H1 (cell line): ENCODE measurements at regions not wholly inside any gene's neighbourhood (a gene's known extent, or its start where the extent isn't known, plus 50 kb on each side); places are given as distances from the start of the nearest gene placed in this dataset.

Experiments
- CTCF ChIA-PET: fragments of 300-600 bp; sonication (Branson Sonifier 250); formaldehyde crosslinking; loops from one replicate; lab custom pipeline; 2021; ENCODE audit not compliant: partially characterized antibody; lab: Charles Lee
- POLR2A ChIA-PET: fragments of 300-600 bp; sonication (Branson Sonifier 250); formaldehyde crosslinking; loops from one replicate; lab custom pipeline; 2021; ENCODE audit warnings: inconsistent platforms; ENCODE audit not compliant: partially characterized antibody; lab: Charles Lee
- DNase-seq, 2 experiments: peaks; one replicate each; pipeline versions ENCODE4 v3.0.0 to v3.0.0-alpha.2; 2010 to 2022; ENCODE audit warnings: low spot score in 2 of 2, low read depth in 1 of 2, mixed read lengths in 1 of 2
- FAIRE-seq: peaks from 2 replicates; lab custom pipeline; 2011; peaks lifted over from hg19 to GRCh38; lab: Jason Lieb, UNC
- H2AFZ ChIP-seq: 2 replicates; pipeline ENCODE4 v1.8.1; 2012; ENCODE audit warnings: low read length, inconsistent platforms
- H2AK5ac ChIP-seq: 2 replicates; pipeline ENCODE4 v1.6.1; 2013; ENCODE audit warnings: low read depth, low read length
- H2BK120ac ChIP-seq: replicated peaks from 2 replicates; pipeline ENCODE3; 2013; ENCODE audit warnings: low read depth, low read length, inconsistent platforms
- H2BK12ac ChIP-seq: 2 replicates; pipeline ENCODE4 v1.6.1; 2013; ENCODE audit warnings: low read depth, low read length
- H2BK15ac ChIP-seq: 2 replicates; pipeline ENCODE4 v1.6.1; 2013; ENCODE audit warnings: low read length
- H2BK20ac ChIP-seq: 2 replicates; pipeline ENCODE4 v1.6.1; 2013; ENCODE audit warnings: low read length
- H2BK5ac ChIP-seq: 2 replicates; pipeline ENCODE4 v1.6.1; 2013; ENCODE audit warnings: low read depth, low read length
- H3K14ac ChIP-seq: 2 replicates; pipeline ENCODE4 v1.6.1; 2013; ENCODE audit warnings: inconsistent platforms; ENCODE audit not compliant: insufficient read length
- H3K18ac ChIP-seq: 2 replicates; pipeline ENCODE4 v1.6.1; 2013; ENCODE audit warnings: low read length; ENCODE audit errors: extremely low read depth
- H3K23ac ChIP-seq: 2 replicates; pipeline ENCODE4 v1.6.1; 2013; ENCODE audit warnings: inconsistent platforms; ENCODE audit not compliant: insufficient read length
- H3K23me2 ChIP-seq: 2 replicates; pipeline ENCODE4 v1.6.1; 2013; ENCODE audit warnings: low read depth, low read length
- H3K27ac ChIP-seq: 2 replicates; pipeline ENCODE4 v1.6.1; 2011; ENCODE audit warnings: low read depth, low read length, inconsistent platforms
- H3K27me3 ChIP-seq, 4 experiments: replicated peaks in 1 of 4; 1 replicate in 1 of 4; 2 replicates in 3 of 4; pipeline versions ENCODE4 v1.6.1 to v1.8.1; 2011 to 2013; ENCODE audit warnings: low read length in 3 of 4, mild to moderate bottlenecking in 3 of 4, inconsistent platforms in 2 of 4, mixed read lengths in 2 of 4, moderate library complexity in 1 of 4; ENCODE audit not compliant: control insufficient read depth in 3 of 4, insufficient read depth in 3 of 4; ENCODE audit errors: extremely low read depth in 1 of 4
- H3K36me3 ChIP-seq, 4 experiments: 2 replicates each; pipeline versions ENCODE4 v1.6.1 to v1.8.1; 2011 to 2013; ENCODE audit warnings: mild to moderate bottlenecking in 4 of 4, low read length in 3 of 4, moderate library complexity in 2 of 4, control low read depth in 1 of 4, inconsistent platforms in 1 of 4; ENCODE audit not compliant: insufficient read depth in 4 of 4, control insufficient read depth in 2 of 4
- H3K4ac ChIP-seq: replicated peaks from 2 replicates; pipeline ENCODE3; 2013; ENCODE audit warnings: low read length, low read depth, mixed read lengths, inconsistent platforms; ENCODE audit not compliant: insufficient read length
- H3K4me1 ChIP-seq, 4 experiments: replicated peaks in 1 of 4; 1 replicate in 1 of 4; 2 replicates in 3 of 4; pipeline versions ENCODE4 v1.6.1 to v1.8.1; 2011 to 2013; ENCODE audit warnings: low read length in 3 of 4, inconsistent platforms in 2 of 4, mixed read lengths in 1 of 4; ENCODE audit not compliant: insufficient read depth in 4 of 4, control insufficient read depth in 3 of 4
- H3K4me2 ChIP-seq, 2 experiments: 2 replicates each; pipeline versions ENCODE4 v1.6.1 to v1.8.1; 2011 to 2013; ENCODE audit warnings: low read depth in 2 of 2, low read length in 2 of 2, control low read depth in 1 of 2, inconsistent platforms in 1 of 2, mild to moderate bottlenecking in 1 of 2; ENCODE audit not compliant: insufficient read depth in 1 of 2
- H3K4me3 ChIP-seq, 4 experiments: fragments of 200-600, 300-600 bp in 1 of 4; sonication (generic), shearing (Covaris generic), sonication (Bioruptor Twin) in 1 of 4; 2 replicates each; pipeline versions ENCODE4 v1.5.1 to v1.8.1; 2011 to 2016; ENCODE audit warnings: low read length in 4 of 4, low read depth in 3 of 4, control low read depth in 2 of 4, inconsistent platforms in 2 of 4, mild to moderate bottlenecking in 2 of 4, mixed read lengths in 1 of 4, moderate library complexity in 1 of 4; ENCODE audit not compliant: insufficient read depth in 2 of 4; ENCODE audit errors: extremely low read depth in 1 of 4
- H3K56ac ChIP-seq: replicated peaks from 2 replicates; pipeline ENCODE3; 2013; ENCODE audit warnings: low read depth, mild to moderate bottlenecking, mixed read lengths, low read length, inconsistent platforms; ENCODE audit not compliant: insufficient read length
- H3K79me1 ChIP-seq: 2 replicates; pipeline ENCODE4 v1.6.1; 2013; ENCODE audit warnings: low read depth, low read length, control low read depth
- H3K79me2 ChIP-seq, 2 experiments: 2 replicates each; pipeline versions ENCODE4 v1.6.1 to v1.8.1; 2012 to 2013; ENCODE audit warnings: low read length in 2 of 2, mild to moderate bottlenecking in 2 of 2, inconsistent platforms in 1 of 2; ENCODE audit not compliant: insufficient read depth in 2 of 2, control insufficient read depth in 1 of 2
- H3K9ac ChIP-seq, 4 experiments: replicated peaks in 1 of 4; 1 replicate in 1 of 4; 2 replicates in 3 of 4; pipeline versions ENCODE4 v1.6.1 to v1.8.1; 2011 to 2013; ENCODE audit warnings: low read depth in 3 of 4, low read length in 3 of 4, control low read depth in 2 of 4, mild to moderate bottlenecking in 2 of 4, moderate library complexity in 2 of 4, inconsistent platforms in 1 of 4; ENCODE audit errors: extremely low read depth in 1 of 4
- H3K9me3 ChIP-seq, 2 experiments: 2 replicates each; pipeline versions ENCODE4 v1.6.1 to v1.8.1; 2012 to 2013; ENCODE audit warnings: mild to moderate bottlenecking in 2 of 2, moderate library complexity in 2 of 2, control low read depth in 1 of 2, inconsistent platforms in 1 of 2, low read depth in 1 of 2, low read length in 1 of 2, mixed read lengths in 1 of 2; ENCODE audit not compliant: insufficient read depth in 2 of 2
- H4K20me1 ChIP-seq, 2 experiments: replicated peaks in 1 of 2; 2 replicates each; pipeline versions ENCODE3 to v1.8.1; 2011 to 2013; ENCODE audit warnings: inconsistent platforms in 2 of 2, low read length in 2 of 2, mild to moderate bottlenecking in 1 of 2; ENCODE audit not compliant: insufficient read depth in 2 of 2, control insufficient read depth in 1 of 2
- H4K5ac ChIP-seq: 2 replicates; pipeline ENCODE4 v1.6.1; 2013; ENCODE audit warnings: low read length, low read depth, mixed read lengths, inconsistent platforms; ENCODE audit not compliant: insufficient read length
- H4K8ac ChIP-seq: 2 replicates; pipeline ENCODE4 v1.8.0; 2013; ENCODE audit warnings: mild to moderate bottlenecking, moderate library complexity, low read length, inconsistent platforms; ENCODE audit not compliant: insufficient read depth; ENCODE audit errors: extremely low read depth
- H4K91ac ChIP-seq: replicated peaks from 2 replicates; pipeline ENCODE3; 2013; ENCODE audit warnings: low read length, mixed read lengths, inconsistent platforms; ENCODE audit not compliant: insufficient read length
- CBX5 ChIP-seq: fragments of 300-800, 300-1000 bp; sonication (generic); IDR thresholded peaks from 2 replicates; pipeline ENCODE4 v1.7.1; 2016; ENCODE audit warnings: antibody characterized with exemption, low read length, low read depth
- CBX8 ChIP-seq: fragments of 300-800, 300-1000 bp; sonication (generic); IDR thresholded peaks from 2 replicates; pipeline ENCODE4 v1.7.1; 2016; ENCODE audit warnings: low read depth, low read length, borderline replicate concordance
- HDAC2 ChIP-seq, 2 experiments: fragments of 300-600 bp in 1 of 2; sonication (generic) in 1 of 2; IDR thresholded peaks; 2 replicates each; pipeline ENCODE4 v1.6.1; 2011 to 2012; ENCODE audit warnings: low read depth in 2 of 2, low read length in 2 of 2, mild to moderate bottlenecking in 2 of 2, moderate library complexity in 2 of 2, borderline replicate concordance in 1 of 2, inconsistent platforms in 1 of 2
- NANOG ChIP-seq: IDR thresholded peaks from 2 replicates; pipeline ENCODE4 v1.6.1; 2011; ENCODE audit warnings: low read length, low read depth, mild to moderate bottlenecking, inconsistent platforms; ENCODE audit not compliant: insufficient read depth, poor library complexity, severe bottlenecking
- POLR2A ChIP-seq, 2 experiments: IDR thresholded peaks; 1 replicate in 1 of 2; 2 replicates in 1 of 2; pipeline ENCODE4 v1.6.1; 2011; ENCODE audit warnings: low read depth in 2 of 2, low read length in 2 of 2, mild to moderate bottlenecking in 2 of 2; ENCODE audit errors: control extremely low read depth in 1 of 2
- POU5F1 ChIP-seq: IDR thresholded peaks from 2 replicates; pipeline ENCODE4 v1.6.1; 2011; ENCODE audit warnings: low read depth, mild to moderate bottlenecking, low read length, moderate library complexity
- SUZ12 ChIP-seq: fragments of 200-600 bp; sonication (generic); IDR thresholded peaks from 2 replicates; pipeline ENCODE4 v1.6.1; 2012; ENCODE audit warnings: mild to moderate bottlenecking, inconsistent platforms, low read length, moderate library complexity, mixed read lengths
- TCF12 ChIP-seq: IDR thresholded peaks from 2 replicates; pipeline ENCODE4 v1.6.1; 2011; ENCODE audit warnings: low read depth, mild to moderate bottlenecking, low read length
- WGBS, 2 experiments: shearing (Covaris generic) in 1 of 2; methylation state at CpG; one replicate each; pipeline versions ENCODE4 v1.1.6 to v1.1.7; 2013 to 2015; ENCODE audit warnings: low lambda C conversion rate in 2 of 2, mixed read lengths in 2 of 2, inconsistent platforms in 1 of 2, low coverage in 1 of 2, missing lambda C conversion rate in 1 of 2; ENCODE audit not compliant: insufficient replicate concordance in 2 of 2, insufficient coverage in 1 of 2, insufficient read length in 1 of 2; ENCODE audit errors: extremely low coverage in 1 of 2, missing lambda C conversion rate in 1 of 2; 5-methylcytosine and 5-hydroxymethylcytosine counted together

DNA sequence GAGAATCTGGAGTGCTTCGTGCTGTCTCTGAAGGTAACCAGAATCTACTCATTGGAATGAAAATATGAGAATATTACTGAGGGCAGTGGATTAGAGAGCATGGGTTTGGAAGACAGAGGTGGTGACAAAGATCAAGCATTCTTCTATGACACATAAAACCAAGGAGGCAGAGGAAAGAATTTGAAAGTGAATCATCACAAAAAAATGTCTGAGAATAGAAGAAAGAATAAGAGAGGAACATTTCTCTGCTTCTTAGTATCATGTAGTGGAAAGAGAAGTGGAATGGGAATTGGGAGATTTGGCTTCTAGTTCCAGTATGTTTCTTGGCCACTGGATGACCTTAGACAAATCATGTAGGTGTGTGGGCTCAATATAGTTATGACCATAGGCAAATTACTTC is 474.0 kb downstream of the TFAP2B start:
- H3K4ac ChIP-seq: no peak overlapping the region
- H2BK120ac ChIP-seq: no peak overlapping the region
- no peak overlapping the region for H2BK15ac ChIP-seq
- no peaks in the 10 kb centered on the region for H3K23me2 ChIP-seq
- no peaks in the 10 kb centered on the region for H3K9me3 ChIP-seq
- no peak overlapping the region for H2BK5ac ChIP-seq
- no peak overlapping the region for H4K5ac ChIP-seq
- H3K79me2 ChIP-seq: no peaks in the 10 kb centered on the region
- no peak overlapping the region for H2BK20ac ChIP-seq
- H3K27ac ChIP-seq: no peak overlapping the region
- no peak overlapping the region for H3K14ac ChIP-seq
- no peak overlapping the region for H3K18ac ChIP-seq
- H3K9ac ChIP-seq: no peak overlapping the region
- TF ChIP-seq TCF12 (no peak), SUZ12 (no peak), HDAC2 (IDR thresholded peaks at IDR 0.05; ENCODE audit: borderline replicate concordance in 1 of 2, low read depth in 2 of 2, low read length in 2 of 2) (no peak), NANOG (no peak), POU5F1 (no peak), CBX5 (no peak), CBX8 (no peak), POLR2A (IDR thresholded peaks at IDR 0.05; ENCODE audit: control extremely low read depth in 1 of 2, low read depth in 2 of 2, low read length in 2 of 2) (no peak)
- TF ChIP-seq, all 59 proteins: peak for 0
- Histone ChIP-seq H2BK12ac (no peak overlapping the region), H3K23ac (no peak overlapping the region), H3K56ac (no peak overlapping the region), H2AFZ (no peak overlapping the region), H4K20me1 (no peaks in the 10 kb centered on the region), H3K4me1 (0 out of 7 replicates have a peak, but pooled peaks cover 0 to 3% (median 0%) of the 10 kb centered on the region in 4 experiments), H3K27me3 (no peaks in the 10 kb centered on the region), H3K36me3 (no peaks in the 10 kb centered on the region), H3K4me2 (no peak overlapping the region), H4K8ac (no peak overlapping the region), H3K79me1 (no peaks in the 10 kb centered on the region), H4K91ac (no peak overlapping the region), H3K4me3 (no peak overlapping the region), H2AK5ac (no peak overlapping the region)
- FAIRE-seq: no peak
- ChIA-PET CTCF (no interaction called here), POLR2A (no interaction called here)
- 100% methylated on average over 1 of the region's 1 CpG; no CpG with 5 or more reads in 1 of the 2 experiments for WGBS, 2 experiments
- DNase-seq: no peak
